HEK293T (cell line): ENCODE measurements at regions not wholly inside any gene's neighbourhood (a gene's known extent, or its start where the extent isn't known, plus 50 kb on each side); places are given as distances from the start of the nearest gene placed in this dataset.

Source experiments
- ARNT ChIP-seq: fragments of 450-650 bp; IDR thresholded peaks from 2 replicates; pipeline ENCODE4 v1.6.1; 2017; ENCODE audit warnings: mild to moderate bottlenecking
- BHLHE40 ChIP-seq: fragments of 450-650 bp; IDR thresholded peaks from 2 replicates; pipeline ENCODE4 v1.6.1; 2016; ENCODE audit warnings: mild to moderate bottlenecking, moderate library complexity, borderline replicate concordance
- CTBP1 ChIP-seq: fragments of 450-650 bp; IDR thresholded peaks from 2 replicates; pipeline ENCODE4 v1.6.1; 2016; ENCODE audit warnings: borderline replicate concordance
- ELF4 ChIP-seq: fragments of 450-650 bp; IDR thresholded peaks from 2 replicates; pipeline ENCODE4 v1.6.1; 2017; ENCODE audit warnings: antibody characterized with exemption
- FOXK2 ChIP-seq: fragments of 450-650 bp; IDR thresholded peaks from 2 replicates; pipeline ENCODE4 v1.6.1; 2016; ENCODE audit warnings: mild to moderate bottlenecking
- FOXM1 ChIP-seq: fragments of 450-650 bp; IDR thresholded peaks from 2 replicates; pipeline ENCODE4 v1.6.1; 2017; ENCODE audit warnings: mild to moderate bottlenecking, borderline replicate concordance
- HDGF ChIP-seq: fragments of 450-650 bp; IDR thresholded peaks from 2 replicates; pipeline ENCODE4 v1.6.1; 2017; ENCODE audit warnings: antibody characterized with exemption, borderline replicate concordance
- L3MBTL2 ChIP-seq: fragments of 450-650 bp; conservative IDR thresholded peaks from 2 replicates; pipeline ENCODE4 v1.6.1; 2016; ENCODE audit warnings: mild to moderate bottlenecking
- NFRKB ChIP-seq: fragments of 450-650 bp; IDR thresholded peaks from 2 replicates; pipeline ENCODE4 v1.6.1; 2016; ENCODE audit warnings: mild to moderate bottlenecking, moderate library complexity
- SP1 ChIP-seq: fragments of 450-650 bp; IDR thresholded peaks from 2 replicates; pipeline ENCODE4 v1.6.1; 2017
- TARDBP ChIP-seq: fragments of 450-650 bp; IDR thresholded peaks from 2 replicates; pipeline ENCODE4 v1.6.1; 2016
- ZNF384 ChIP-seq: fragments of 450-650 bp; IDR thresholded peaks from 2 replicates; pipeline ENCODE4 v1.6.1; 2016
- TF ChIP-seq, protein P1 (sequence below): fragments of 450-650 bp; IDR thresholded peaks from 2 replicates; pipeline ENCODE4 v1.6.1; 2016

DNA sequence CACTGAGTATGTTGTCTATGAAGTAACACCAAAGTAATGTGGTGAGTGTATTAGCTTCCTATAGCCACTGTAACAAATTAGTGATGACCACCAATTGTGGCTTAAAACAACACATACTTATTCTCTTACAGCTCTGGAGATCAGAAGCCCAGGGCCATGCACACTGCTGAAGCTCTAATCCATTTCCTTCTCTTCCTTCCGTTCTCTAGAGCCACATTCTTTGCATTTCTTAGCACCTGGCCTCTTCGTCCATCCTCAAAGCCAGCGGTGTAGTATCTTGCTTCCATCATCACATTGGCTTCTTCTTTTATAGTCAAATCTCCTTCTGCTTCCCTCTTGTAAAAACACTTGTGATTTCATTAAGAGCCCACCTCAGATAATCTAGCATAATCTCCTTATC is 230.3 kb upstream of the RFX3 start:
- TF ChIP-seq ELF4 (no peak), FOXM1 (no peak), SP1 (no peak), BHLHE40 (no peak), FOXK2 (no peak), HDGF (no peak), NFRKB (no peak), ZNF384 (no peak), TARDBP (no peak), CTBP1 (no peak), ARNT (no peak), L3MBTL2 (no peak)
- TF ChIP-seq, protein P1, sequence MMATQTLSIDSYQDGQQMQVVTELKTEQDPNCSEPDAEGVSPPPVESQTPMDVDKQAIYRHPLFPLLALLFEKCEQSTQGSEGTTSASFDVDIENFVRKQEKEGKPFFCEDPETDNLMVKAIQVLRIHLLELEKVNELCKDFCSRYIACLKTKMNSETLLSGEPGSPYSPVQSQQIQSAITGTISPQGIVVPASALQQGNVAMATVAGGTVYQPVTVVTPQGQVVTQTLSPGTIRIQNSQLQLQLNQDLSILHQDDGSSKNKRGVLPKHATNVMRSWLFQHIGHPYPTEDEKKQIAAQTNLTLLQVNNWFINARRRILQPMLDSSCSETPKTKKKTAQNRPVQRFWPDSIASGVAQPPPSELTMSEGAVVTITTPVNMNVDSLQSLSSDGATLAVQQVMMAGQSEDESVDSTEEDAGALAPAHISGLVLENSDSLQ: no peak
